ENCODE measurements at regions not wholly inside any gene's neighbourhood (a gene's known extent, or its start where the extent isn't known, plus 50 kb on each side); places are given as distances from the start of the nearest gene placed in this dataset.

- Histone ChIP-seq H3K27me3 (replicated peaks in 1 of 7) (no peaks in the 10 kb centered on the region), H3K27ac (no peak overlapping the region), H3K4me3 (no peak overlapping the region), H3K36me3 (no peaks in the 10 kb centered on the region), H3K9me3 (no peaks in the 10 kb centered on the region), H3K4me1 (no peaks in the 10 kb centered on the region)
- DNase-seq, result no peak
- intact Hi-C loops (cut with DNase I; ENCODE audit: low total_unique reads), result no loop called here
- WGBS, 5 donors, result 70 to 81% (median 76%) methylated on average over 8 of the region's 8 CpGs
- TF ChIP-seq CTCF (IDR thresholded peaks at IDR 0.05 in 8 of 11, conservative IDR thresholded peaks at IDR 0.05 in 3 of 11) (no peak), POLR2AphosphoS5 (IDR thresholded peaks at IDR 0.05) (no peak), POLR2A (IDR thresholded peaks at IDR 0.05) (no peak)
Observed at GRCh38 chr12:127750076-127750840, 516.7 kb upstream of the TMEM132C start.

DNA sequence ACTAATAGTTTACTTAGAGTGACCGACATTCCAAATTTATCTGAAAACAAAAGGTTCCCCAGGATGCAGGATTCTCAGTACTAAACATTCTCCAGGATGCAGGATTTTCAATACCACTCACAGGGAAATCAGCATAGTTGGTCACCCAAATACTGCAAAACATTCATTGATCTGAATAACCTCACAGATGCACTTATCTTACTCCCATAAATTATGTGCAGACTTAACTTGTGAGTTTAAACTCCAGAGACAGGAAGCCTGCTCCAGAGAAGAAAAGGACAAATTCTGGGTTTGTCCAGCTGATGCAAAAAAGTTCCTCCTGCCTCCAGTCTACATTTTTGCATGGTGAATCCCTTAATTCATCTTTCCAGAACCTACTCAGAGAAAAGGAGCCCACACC lies 514.2 kb upstream of the TMEM132C start:
- Histone ChIP-seq H3K4me3 (no peak overlapping the region), H3K36me3 (no peaks in the 10 kb centered on the region), H3K27ac (no peak overlapping the region), H3K27me3 (replicated peaks in 1 of 7) (no peaks in the 10 kb centered on the region), H3K4me1 (no peaks in the 10 kb centered on the region), H3K9me3 (peaks cover 0 to 8% (median 0%) of the 10 kb centered on the region in 8 donors)
- DNase-seq, result no peak
- TF ChIP-seq POLR2A (IDR thresholded peaks at IDR 0.05) (no peak), CTCF (IDR thresholded peaks at IDR 0.05 in 8 of 11, conservative IDR thresholded peaks at IDR 0.05 in 3 of 11) (no peak), POLR2AphosphoS5 (IDR thresholded peaks at IDR 0.05) (no peak)
- WGBS, 5 donors, result 74 to 100% (median 80%) methylated on average over 1 of the region's 1 CpG
- intact Hi-C loops (cut with DNase I; ENCODE audit: low total_unique reads), result no loop called here

GRCh38 chr12:127760357-127760756 lies 506.6 kb upstream of the TMEM132C start:
- Histone ChIP-seq H3K9me3 (peaks cover 0 to 36% (median 9%) of the 10 kb centered on the region in 8 donors), H3K27me3 (replicated peaks in 1 of 7) (no peaks in the 10 kb centered on the region), H3K4me3 (no peak overlapping the region), H3K36me3 (no peaks in the 10 kb centered on the region), H3K27ac (no peak overlapping the region), H3K4me1 (no peaks in the 10 kb centered on the region)
- 93 to 95% (median 95%) methylated on average over 14 of the region's 14 CpGs for WGBS, 5 donors
- no peak for TF ChIP-seq CTCF (IDR thresholded peaks at IDR 0.05 in 8 of 11, conservative IDR thresholded peaks at IDR 0.05 in 3 of 11)
- no peak for TF ChIP-seq POLR2A (IDR thresholded peaks at IDR 0.05)
- no peak for TF ChIP-seq POLR2AphosphoS5 (IDR thresholded peaks at IDR 0.05)
- intact Hi-C loops (cut with DNase I; ENCODE audit: low total_unique reads), result no loop called here
- no peak for DNase-seq

DNA sequence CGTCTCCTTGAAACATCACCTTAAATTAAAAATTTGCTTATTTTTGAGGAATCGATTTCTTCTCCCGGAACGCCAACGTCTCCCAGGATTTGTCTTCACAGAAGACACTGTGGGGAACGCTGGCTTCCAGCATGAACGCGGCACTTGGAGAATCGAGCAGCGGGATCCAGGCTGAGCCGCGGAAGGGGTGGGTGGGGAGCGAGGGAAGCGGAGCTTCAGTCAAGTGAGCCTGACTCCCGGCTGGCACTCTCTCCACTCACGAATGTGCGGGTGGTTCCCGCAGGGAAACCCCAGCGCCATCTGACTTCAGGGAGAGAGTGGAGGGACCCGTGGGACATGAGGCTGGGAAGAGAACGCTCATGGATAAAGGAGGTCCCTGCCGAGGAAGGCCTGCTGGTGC lies 506.0 kb upstream of the TMEM132C start:
- no peak for DNase-seq
- no peaks in the 10 kb centered on the region for H3K36me3 ChIP-seq
- no peaks in the 10 kb centered on the region for H3K4me1 ChIP-seq
- peaks cover 0 to 30% (median 9%) of the 10 kb centered on the region in 8 donors for H3K9me3 ChIP-seq
- H3K27ac ChIP-seq, result no peak overlapping the region
- no peaks in the 10 kb centered on the region for H3K27me3 ChIP-seq (replicated peaks in 1 of 7)
- intact Hi-C loops (cut with DNase I; ENCODE audit: low total_unique reads), result no loop called here
- TF ChIP-seq POLR2A (IDR thresholded peaks at IDR 0.05), result no peak
- TF ChIP-seq CTCF (IDR thresholded peaks at IDR 0.05 in 8 of 11, conservative IDR thresholded peaks at IDR 0.05 in 3 of 11), result no peak
- no peak for TF ChIP-seq POLR2AphosphoS5 (IDR thresholded peaks at IDR 0.05)
- WGBS, 5 donors, result 90 to 95% (median 93%) methylated on average over 20 to 22 of the region's 22 CpGs
- no peak overlapping the region for H3K4me3 ChIP-seq
